HepG2 (cell line): ENCODE measurements at regions not wholly inside any gene's neighbourhood (a gene's known extent, or its start where the extent isn't known, plus 50 kb on each side); places are given as distances from the start of the nearest gene placed in this dataset.

Source experiments
- ATAC-seq: fragments of 200-7000 bp; cut with Tn5 transposase; 3 replicates; pipeline ENCODE4 v1.9.1; 2020; ENCODE audit warnings: mild to moderate bottlenecking, moderate library complexity
- BruUV-seq: library from RNA; stranded (reverse); fragments of 400-500 nt; replicated peaks from 2 replicates; lab custom pipeline; 2021; lab: Mats Ljungman, UMichigan
- CTCF ChIA-PET: fragments of 300-600 bp; formaldehyde crosslinking; extraction: SDS; loops from one replicate; lab custom pipeline; 2021; ENCODE audit warnings: low total read pairs, inconsistent platforms, low intra/inter-chr PET ratio; lab: Yijun Ruan, JAX
- POLR2A ChIA-PET: fragments of 350-600 bp; sonication (Branson Sonifier 250); formaldehyde crosslinking; loops from one replicate; lab custom pipeline; 2020; ENCODE audit warnings: antibody characterized with exemption, inconsistent platforms; lab: Yijun Ruan, JAX
- DNase-seq: peaks from one replicate; pipeline ENCODE4 v3.0.0-alpha.2; 2015; ENCODE audit warnings: low spot score
- FAIRE-seq: peaks from 3 replicates; lab custom pipeline; 2011; peaks lifted over from hg19 to GRCh38; lab: Jason Lieb, UNC
- H2AFZ ChIP-seq: one replicate; pipeline ENCODE4 v1.6.1; 2011; ENCODE audit warnings: low read length, inconsistent platforms
- H3K27ac ChIP-seq: fragments of 300-600 bp; 3 replicates; pipeline ENCODE4 v1.8.0; 2011; ENCODE audit warnings: mixed run types, mild to moderate bottlenecking, mixed read lengths, low read length, inconsistent platforms; ENCODE audit not compliant: insufficient read depth; ENCODE audit errors: extremely low read length
- H3K27me3 ChIP-seq, 2 experiments: fragments of 200-600 bp in 1 of 2; 2 replicates in 1 of 2; 3 replicates in 1 of 2; pipeline versions ENCODE4 v1.6.0 to v1.8.0; 2011; ENCODE audit warnings: low read length in 2 of 2, mild to moderate bottlenecking in 2 of 2, moderate library complexity in 2 of 2, inconsistent platforms in 1 of 2; ENCODE audit not compliant: insufficient read depth in 2 of 2, control insufficient read depth in 1 of 2
- H3K36me3 ChIP-seq, 2 experiments: fragments of 200-600 bp in 1 of 2; replicated peaks in 1 of 2; 2 replicates in 1 of 2; 3 replicates in 1 of 2; pipeline versions ENCODE4 v1.5.1 to v1.8.0; 2011; ENCODE audit warnings: low read length in 2 of 2, inconsistent platforms in 1 of 2; ENCODE audit not compliant: insufficient read depth in 2 of 2, control insufficient read depth in 1 of 2
- H3K4me1 ChIP-seq: 2 replicates; pipeline ENCODE4 v1.5.1; 2012; ENCODE audit warnings: low read length, inconsistent platforms; ENCODE audit not compliant: insufficient read depth
- H3K4me2 ChIP-seq: 2 replicates; pipeline ENCODE4 v1.6.0; 2011; ENCODE audit warnings: low read depth, low read length, inconsistent platforms
- H3K4me3 ChIP-seq, 3 experiments: fragments of 200-600 bp in 1 of 3; sonication (generic), shearing (Covaris generic) in 1 of 3; replicated peaks in 1 of 3; 2 replicates each; pipeline ENCODE4 v1.5.1; 2011 to 2016; ENCODE audit warnings: low read length in 3 of 3, inconsistent platforms in 2 of 3, low read depth in 2 of 3, mild to moderate bottlenecking in 2 of 3, control low read depth in 1 of 3, mixed read lengths in 1 of 3; ENCODE audit not compliant: insufficient read depth in 1 of 3
- H3K79me2 ChIP-seq: one replicate; pipeline ENCODE4 v1.6.1; 2011; ENCODE audit warnings: low read length, inconsistent platforms; ENCODE audit not compliant: insufficient read depth
- H3K9ac ChIP-seq: 2 replicates; pipeline ENCODE4 v1.6.0; 2011; ENCODE audit warnings: mild to moderate bottlenecking, low read depth, low read length, inconsistent platforms; ENCODE audit not compliant: insufficient read depth
- H3K9me3 ChIP-seq: 2 replicates; pipeline ENCODE4 v1.5.1; 2012; ENCODE audit warnings: mild to moderate bottlenecking, low read length
- H4K20me1 ChIP-seq: 2 replicates; pipeline ENCODE4 v1.6.0; 2011; ENCODE audit warnings: inconsistent platforms, mild to moderate bottlenecking, low read length, moderate library complexity; ENCODE audit not compliant: insufficient read depth
- ARNT ChIP-seq: fragments of 450-650 bp; IDR thresholded peaks from 2 replicates; pipeline ENCODE4 v1.6.1; 2017
- DNMT3B ChIP-seq: conservative IDR thresholded peaks from 2 replicates; pipeline ENCODE4 v1.6.1; 2016; ENCODE audit warnings: missing biosample characterization, control low read depth
- TGIF2 ChIP-seq: IDR thresholded peaks from 2 replicates; pipeline ENCODE4 v1.6.1; 2016; ENCODE audit warnings: control low read depth, missing compliant biosample characterization
- WGBS: methylation state at CpG from one replicate; pipeline ENCODE4 v1.1.6; 2017; ENCODE audit warnings: low lambda C conversion rate; 5-methylcytosine and 5-hydroxymethylcytosine counted together
- in situ Hi-C: cut with HindIII; loops from 2 replicates; pipeline ENCODE4 v1.10.0; 2017; ENCODE audit warnings: low pct_unique_long_range_greater_than_20kb; ENCODE audit not compliant: extremely low pct_ligation_motif_present
- intact Hi-C: fragments of 100-400 bp; cut with micrococcal nuclease; formaldehyde crosslinking; loops from one replicate; pipeline ENCODE4 v1.10.0; 2022; ENCODE audit not compliant: unreplicated experiment
- TF ChIP-seq, protein P1 (sequence below): sonication (generic); formaldehyde crosslinking; IDR thresholded peaks from 2 replicates; pipeline ENCODE4 v1.4.0; 2020; ENCODE audit warnings: missing genetic modification reagents; ENCODE audit errors: not compliant biosample characterization
- TF ChIP-seq, protein P2 (sequence below): sonication (generic); formaldehyde crosslinking; IDR thresholded peaks from 2 replicates; pipeline ENCODE4 v1.5.0; 2020; ENCODE audit warnings: missing genetic modification reagents
- TF ChIP-seq, protein P3 (sequence below): sonication (generic); formaldehyde crosslinking; IDR thresholded peaks from 2 replicates; pipeline ENCODE4 v1.5.0; 2020; ENCODE audit warnings: mild to moderate bottlenecking, missing genetic modification reagents, borderline replicate concordance
- TF ChIP-seq, protein P4 (sequence below): sonication (generic); formaldehyde crosslinking; IDR thresholded peaks from 2 replicates; pipeline ENCODE4 v1.4.0; 2020; ENCODE audit warnings: missing genetic modification reagents

DNA sequence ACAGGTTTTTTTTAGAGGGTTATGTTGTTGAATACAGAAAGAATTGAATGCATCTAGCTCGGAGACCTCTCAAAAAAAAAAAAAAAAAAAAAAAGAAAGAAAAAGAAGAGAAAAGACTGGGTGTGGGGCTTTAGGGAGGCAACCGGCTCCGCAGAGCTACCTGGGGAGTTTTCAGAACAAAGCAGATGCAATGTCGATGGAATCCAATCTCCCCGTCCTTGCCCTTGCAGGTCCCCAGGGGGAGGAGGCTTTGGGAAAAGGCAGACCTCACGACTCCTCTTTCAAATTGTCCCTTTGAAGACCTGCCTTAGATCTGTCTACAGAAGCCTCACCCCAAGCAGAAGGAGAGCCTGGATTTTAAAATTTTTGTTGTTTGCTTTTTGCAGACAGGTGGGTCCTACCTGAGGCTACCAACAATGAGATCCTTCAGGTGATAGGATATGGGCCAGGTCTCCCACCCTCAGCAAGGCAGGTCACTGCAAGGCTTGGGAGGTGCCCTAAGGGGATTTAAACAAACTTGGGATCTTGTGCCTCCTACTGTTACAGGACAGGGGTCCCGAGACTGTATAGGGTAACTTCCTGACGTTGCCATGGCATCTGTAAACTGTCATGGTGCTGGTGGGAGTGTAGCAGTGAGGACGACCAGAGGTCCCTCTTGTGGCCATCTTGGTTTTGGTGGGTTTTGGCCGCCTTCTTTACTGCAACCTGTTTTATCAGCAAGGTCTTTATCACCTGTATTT, 75.2 kb upstream of the PRKX start:
- no TSS peak for BruUV-seq
- Histone ChIP-seq H3K4me1 (no peaks in the 10 kb centered on the region), H3K36me3 (no peaks in the 10 kb centered on the region), H3K9ac (no peak overlapping the region), H3K27me3 (no peaks in the 10 kb centered on the region), H3K79me2 (no peaks in the 10 kb centered on the region), H3K4me3 (no peak overlapping the region), H2AFZ (no peak overlapping the region), H3K4me2 (no peak overlapping the region), H3K9me3 (no peaks in the 10 kb centered on the region), H3K27ac (no peak overlapping the region), H4K20me1 (no peaks in the 10 kb centered on the region)
- ChIA-PET CTCF (no interaction called here), POLR2A (no interaction called here)
- WGBS, result 5% methylated on average over 6 of the region's 10 CpGs
- ATAC-seq (no peak), DNase-seq (no peak), FAIRE-seq (no peak)
- intact Hi-C loops (no loop called here), in situ Hi-C loops (no loop called here)
- TF ChIP-seq TGIF2 (CRISPR knock-in tag) (no peak), DNMT3B (no peak), ARNT (no peak)
- TF ChIP-seq, protein P1, sequence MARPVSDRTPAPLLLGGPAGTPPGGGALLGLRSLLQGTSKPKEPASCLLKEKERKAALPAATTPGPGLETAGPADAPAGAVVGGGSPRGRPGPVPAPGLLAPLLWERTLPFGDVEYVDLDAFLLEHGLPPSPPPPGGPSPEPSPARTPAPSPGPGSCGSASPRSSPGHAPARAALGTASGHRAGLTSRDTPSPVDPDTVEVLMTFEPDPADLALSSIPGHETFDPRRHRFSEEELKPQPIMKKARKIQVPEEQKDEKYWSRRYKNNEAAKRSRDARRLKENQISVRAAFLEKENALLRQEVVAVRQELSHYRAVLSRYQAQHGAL (CRISPR knock-in tag), result no peak
- TF ChIP-seq, protein P2, sequence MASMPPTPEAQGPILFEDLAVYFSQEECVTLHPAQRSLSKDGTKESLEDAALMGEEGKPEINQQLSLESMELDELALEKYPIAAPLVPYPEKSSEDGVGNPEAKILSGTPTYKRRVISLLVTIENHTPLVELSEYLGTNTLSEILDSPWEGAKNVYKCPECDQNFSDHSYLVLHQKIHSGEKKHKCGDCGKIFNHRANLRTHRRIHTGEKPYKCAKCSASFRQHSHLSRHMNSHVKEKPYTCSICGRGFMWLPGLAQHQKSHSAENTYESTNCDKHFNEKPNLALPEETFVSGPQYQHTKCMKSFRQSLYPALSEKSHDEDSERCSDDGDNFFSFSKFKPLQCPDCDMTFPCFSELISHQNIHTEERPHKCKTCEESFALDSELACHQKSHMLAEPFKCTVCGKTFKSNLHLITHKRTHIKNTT, result no peak
- TF ChIP-seq, protein P3, sequence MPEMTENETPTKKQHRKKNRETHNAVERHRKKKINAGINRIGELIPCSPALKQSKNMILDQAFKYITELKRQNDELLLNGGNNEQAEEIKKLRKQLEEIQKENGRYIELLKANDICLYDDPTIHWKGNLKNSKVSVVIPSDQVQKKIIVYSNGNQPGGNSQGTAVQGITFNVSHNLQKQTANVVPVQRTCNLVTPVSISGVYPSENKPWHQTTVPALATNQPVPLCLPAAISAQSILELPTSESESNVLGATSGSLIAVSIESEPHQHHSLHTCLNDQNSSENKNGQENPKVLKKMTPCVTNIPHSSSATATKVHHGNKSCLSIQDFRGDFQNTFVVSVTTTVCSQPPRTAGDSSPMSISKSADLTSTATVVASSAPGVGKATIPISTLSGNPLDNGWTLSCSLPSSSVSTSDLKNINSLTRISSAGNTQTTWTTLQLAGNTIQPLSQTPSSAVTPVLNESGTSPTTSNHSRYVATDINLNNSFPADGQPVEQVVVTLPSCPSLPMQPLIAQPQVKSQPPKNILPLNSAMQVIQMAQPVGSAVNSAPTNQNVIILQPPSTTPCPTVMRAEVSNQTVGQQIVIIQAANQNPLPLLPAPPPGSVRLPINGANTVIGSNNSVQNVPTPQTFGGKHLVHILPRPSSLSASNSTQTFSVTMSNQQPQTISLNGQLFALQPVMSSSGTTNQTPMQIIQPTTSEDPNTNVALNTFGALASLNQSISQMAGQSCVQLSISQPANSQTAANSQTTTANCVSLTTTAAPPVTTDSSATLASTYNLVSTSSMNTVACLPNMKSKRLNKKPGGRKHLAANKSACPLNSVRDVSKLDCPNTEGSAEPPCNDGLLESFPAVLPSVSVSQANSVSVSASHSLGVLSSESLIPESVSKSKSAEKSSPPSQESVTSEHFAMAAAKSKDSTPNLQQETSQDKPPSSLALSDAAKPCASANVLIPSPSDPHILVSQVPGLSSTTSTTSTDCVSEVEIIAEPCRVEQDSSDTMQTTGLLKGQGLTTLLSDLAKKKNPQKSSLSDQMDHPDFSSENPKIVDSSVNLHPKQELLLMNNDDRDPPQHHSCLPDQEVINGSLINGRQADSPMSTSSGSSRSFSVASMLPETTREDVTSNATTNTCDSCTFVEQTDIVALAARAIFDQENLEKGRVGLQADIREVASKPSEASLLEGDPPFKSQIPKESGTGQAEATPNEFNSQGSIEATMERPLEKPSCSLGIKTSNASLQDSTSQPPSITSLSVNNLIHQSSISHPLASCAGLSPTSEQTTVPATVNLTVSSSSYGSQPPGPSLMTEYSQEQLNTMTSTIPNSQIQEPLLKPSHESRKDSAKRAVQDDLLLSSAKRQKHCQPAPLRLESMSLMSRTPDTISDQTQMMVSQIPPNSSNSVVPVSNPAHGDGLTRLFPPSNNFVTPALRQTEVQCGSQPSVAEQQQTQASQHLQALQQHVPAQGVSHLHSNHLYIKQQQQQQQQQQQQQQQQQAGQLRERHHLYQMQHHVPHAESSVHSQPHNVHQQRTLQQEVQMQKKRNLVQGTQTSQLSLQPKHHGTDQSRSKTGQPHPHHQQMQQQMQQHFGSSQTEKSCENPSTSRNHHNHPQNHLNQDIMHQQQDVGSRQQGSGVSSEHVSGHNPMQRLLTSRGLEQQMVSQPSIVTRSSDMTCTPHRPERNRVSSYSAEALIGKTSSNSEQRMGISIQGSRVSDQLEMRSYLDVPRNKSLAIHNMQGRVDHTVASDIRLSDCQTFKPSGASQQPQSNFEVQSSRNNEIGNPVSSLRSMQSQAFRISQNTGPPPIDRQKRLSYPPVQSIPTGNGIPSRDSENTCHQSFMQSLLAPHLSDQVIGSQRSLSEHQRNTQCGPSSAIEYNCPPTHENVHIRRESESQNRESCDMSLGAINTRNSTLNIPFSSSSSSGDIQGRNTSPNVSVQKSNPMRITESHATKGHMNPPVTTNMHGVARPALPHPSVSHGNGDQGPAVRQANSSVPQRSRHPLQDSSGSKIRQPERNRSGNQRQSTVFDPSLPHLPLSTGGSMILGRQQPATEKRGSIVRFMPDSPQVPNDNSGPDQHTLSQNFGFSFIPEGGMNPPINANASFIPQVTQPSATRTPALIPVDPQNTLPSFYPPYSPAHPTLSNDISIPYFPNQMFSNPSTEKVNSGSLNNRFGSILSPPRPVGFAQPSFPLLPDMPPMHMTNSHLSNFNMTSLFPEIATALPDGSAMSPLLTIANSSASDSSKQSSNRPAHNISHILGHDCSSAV (CRISPR knock-in tag), result no peak
- TF ChIP-seq, protein P4, sequence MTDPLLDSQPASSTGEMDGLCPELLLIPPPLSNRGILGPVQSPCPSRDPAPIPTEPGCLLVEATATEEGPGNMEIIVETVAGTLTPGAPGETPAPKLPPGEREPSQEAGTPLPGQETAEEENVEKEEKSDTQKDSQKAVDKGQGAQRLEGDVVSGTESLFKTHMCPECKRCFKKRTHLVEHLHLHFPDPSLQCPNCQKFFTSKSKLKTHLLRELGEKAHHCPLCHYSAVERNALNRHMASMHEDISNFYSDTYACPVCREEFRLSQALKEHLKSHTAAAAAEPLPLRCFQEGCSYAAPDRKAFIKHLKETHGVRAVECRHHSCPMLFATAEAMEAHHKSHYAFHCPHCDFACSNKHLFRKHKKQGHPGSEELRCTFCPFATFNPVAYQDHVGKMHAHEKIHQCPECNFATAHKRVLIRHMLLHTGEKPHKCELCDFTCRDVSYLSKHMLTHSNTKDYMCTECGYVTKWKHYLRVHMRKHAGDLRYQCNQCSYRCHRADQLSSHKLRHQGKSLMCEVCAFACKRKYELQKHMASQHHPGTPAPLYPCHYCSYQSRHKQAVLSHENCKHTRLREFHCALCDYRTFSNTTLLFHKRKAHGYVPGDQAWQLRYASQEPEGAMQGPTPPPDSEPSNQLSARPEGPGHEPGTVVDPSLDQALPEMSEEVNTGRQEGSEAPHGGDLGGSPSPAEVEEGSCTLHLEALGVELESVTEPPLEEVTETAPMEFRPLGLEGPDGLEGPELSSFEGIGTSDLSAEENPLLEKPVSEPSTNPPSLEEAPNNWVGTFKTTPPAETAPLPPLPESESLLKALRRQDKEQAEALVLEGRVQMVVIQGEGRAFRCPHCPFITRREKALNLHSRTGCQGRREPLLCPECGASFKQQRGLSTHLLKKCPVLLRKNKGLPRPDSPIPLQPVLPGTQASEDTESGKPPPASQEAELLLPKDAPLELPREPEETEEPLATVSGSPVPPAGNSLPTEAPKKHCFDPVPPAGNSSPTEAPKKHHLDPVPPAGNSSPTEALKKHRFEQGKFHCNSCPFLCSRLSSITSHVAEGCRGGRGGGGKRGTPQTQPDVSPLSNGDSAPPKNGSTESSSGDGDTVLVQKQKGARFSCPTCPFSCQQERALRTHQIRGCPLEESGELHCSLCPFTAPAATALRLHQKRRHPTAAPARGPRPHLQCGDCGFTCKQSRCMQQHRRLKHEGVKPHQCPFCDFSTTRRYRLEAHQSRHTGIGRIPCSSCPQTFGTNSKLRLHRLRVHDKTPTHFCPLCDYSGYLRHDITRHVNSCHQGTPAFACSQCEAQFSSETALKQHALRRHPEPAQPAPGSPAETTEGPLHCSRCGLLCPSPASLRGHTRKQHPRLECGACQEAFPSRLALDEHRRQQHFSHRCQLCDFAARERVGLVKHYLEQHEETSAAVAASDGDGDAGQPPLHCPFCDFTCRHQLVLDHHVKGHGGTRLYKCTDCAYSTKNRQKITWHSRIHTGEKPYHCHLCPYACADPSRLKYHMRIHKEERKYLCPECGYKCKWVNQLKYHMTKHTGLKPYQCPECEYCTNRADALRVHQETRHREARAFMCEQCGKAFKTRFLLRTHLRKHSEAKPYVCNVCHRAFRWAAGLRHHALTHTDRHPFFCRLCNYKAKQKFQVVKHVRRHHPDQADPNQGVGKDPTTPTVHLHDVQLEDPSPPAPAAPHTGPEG (CRISPR knock-in tag), result no peak
